ENCODE measurements at regions not wholly inside any gene's neighbourhood (a gene's known extent, or its start where the extent isn't known, plus 50 kb on each side); places are given as distances from the start of the nearest gene placed in this dataset.
"Not testable (repeated sequence)": the region's sequence is repeated elsewhere in the genome, so short reads cannot be mapped to it uniquely, and the experiment has no call there.

GRCh38 chr7:156515911-156516790 is 124.4 kb upstream of the RNF32 start:
- no peak for DNase-seq (ENCODE audit: low spot score)

GRCh38 chr7:156514851-156515250 is 125.7 kb upstream of the RNF32 start:
- DNase-seq (ENCODE audit: low spot score), result no peak

- no peak for DNase-seq (ENCODE audit: low spot score)
Observed at GRCh38 chr7:156511426-156511825, 129.1 kb upstream of the RNF32 start.

GRCh38 chr7:156510966-156511365 is 129.6 kb upstream of the RNF32 start:
- DNase-seq (ENCODE audit: low spot score), result no peak

GRCh38 chr7:156509216-156509615 is 131.4 kb upstream of the RNF32 start:
- DNase-seq (ENCODE audit: low spot score), result no peak

GRCh38 chr7:156505876-156506275 is 134.7 kb upstream of the RNF32 start:
- DNase-seq (ENCODE audit: low spot score), result no peak

- DNase-seq (ENCODE audit: low spot score), result no peak
Observed at GRCh38 chr7:156504687-156505545, 135.7 kb upstream of the RNF32 start.

- DNase-seq (ENCODE audit: low spot score), result no peak
Observed at GRCh38 chr7:156504006-156504405, 136.6 kb upstream of the RNF32 start.

GRCh38 chr7:156503196-156503595 is 137.4 kb upstream of the RNF32 start:
- DNase-seq (ENCODE audit: low spot score), result no peak

- not testable (repeated sequence) for DNase-seq (ENCODE audit: low spot score)
Observed at GRCh38 chr7:156501815-156502214, 138.8 kb upstream of the RNF32 start.

- DNase-seq (ENCODE audit: low spot score), result no peak
Observed at GRCh38 chr7:156499247-156499881, 141.2 kb upstream of the RNF32 start.

GRCh38 chr7:156497776-156498509 is 142.6 kb upstream of the RNF32 start:
- DNase-seq (ENCODE audit: low spot score), result no peak

GRCh38 chr7:156496865-156497264 is 143.7 kb upstream of the RNF32 start:
- DNase-seq (ENCODE audit: low spot score), result no peak

- DNase-seq (ENCODE audit: low spot score), result no peak
Observed at GRCh38 chr7:156496363-156496769, 144.2 kb upstream of the RNF32 start.

- DNase-seq (ENCODE audit: low spot score), result no peak
Observed at GRCh38 chr7:156494960-156495359, 145.6 kb upstream of the RNF32 start.

- DNase-seq (ENCODE audit: low spot score), result no peak
Observed at GRCh38 chr7:156493942-156494341, 146.6 kb upstream of the RNF32 start.

- DNase-seq (ENCODE audit: low spot score), result no peak
Observed at GRCh38 chr7:156492170-156492569, 148.4 kb upstream of the RNF32 start.

GRCh38 chr7:156491435-156491834 is 149.1 kb upstream of the RNF32 start:
- no peak for DNase-seq (ENCODE audit: low spot score)

GRCh38 chr7:156490021-156490800 is 150.4 kb upstream of the RNF32 start:
- no peak for DNase-seq (ENCODE audit: low spot score)

GRCh38 chr7:156487811-156488533 is 152.6 kb upstream of the RNF32 start:
- no peak for DNase-seq (ENCODE audit: low spot score)

Measured in CD4-positive, alpha-beta T cell treated with Interleukin-15 for 4 hours (primary cell).